Testis (tissue), 2 donors: ENCODE measurements at regions not wholly inside any gene's neighbourhood (a gene's known extent, or its start where the extent isn't known, plus 50 kb on each side); places are given as distances from the start of the nearest gene placed in this dataset.
"Not testable (repeated sequence)": the region's sequence is repeated elsewhere in the genome, so short reads cannot be mapped to it uniquely, and the experiment has no call there.

Experiments used
- CTCF ChIP-seq, 3 experiments: fragments of 450-650 bp in 2 of 3; fragments of 200-600 bp in 1 of 3; sonication (generic) in 1 of 3; IDR thresholded peaks; one replicate each; pipeline ENCODE4 v1.5.1; 2016 to 2019; ENCODE audit warnings: antibody characterized with exemption in 3 of 3, mild to moderate bottlenecking in 2 of 3, moderate library complexity in 1 of 3
- POLR2A ChIP-seq: fragments of 450-650 bp; IDR thresholded peaks from one replicate; pipeline ENCODE4 v1.6.1; 2017; ENCODE audit warnings: antibody characterized with exemption, mild to moderate bottlenecking, moderate library complexity

GRCh38 chr4:49120804-49121203 lies 134.7 kb downstream of the CWH43 start:
- not testable (repeated sequence) for TF ChIP-seq POLR2A; CTCF (IDR thresholded peaks at IDR 0.05)
